GM19438 (cell line): ENCODE measurements at regions not wholly inside any gene's neighbourhood (a gene's known extent, or its start where the extent isn't known, plus 50 kb on each side); places are given as distances from the start of the nearest gene placed in this dataset.
"Not testable (repeated sequence)": the region's sequence is repeated elsewhere in the genome, so short reads cannot be mapped to it uniquely, and the experiment has no call there.

ENCODE experiments used
- ATAC-seq: cut with Tn5 transposase; IDR thresholded peaks from one replicate; pipeline ENCODE4 v1.9.1; 2021; ENCODE audit warnings: low read depth; ENCODE audit not compliant: unreplicated experiment

DNA sequence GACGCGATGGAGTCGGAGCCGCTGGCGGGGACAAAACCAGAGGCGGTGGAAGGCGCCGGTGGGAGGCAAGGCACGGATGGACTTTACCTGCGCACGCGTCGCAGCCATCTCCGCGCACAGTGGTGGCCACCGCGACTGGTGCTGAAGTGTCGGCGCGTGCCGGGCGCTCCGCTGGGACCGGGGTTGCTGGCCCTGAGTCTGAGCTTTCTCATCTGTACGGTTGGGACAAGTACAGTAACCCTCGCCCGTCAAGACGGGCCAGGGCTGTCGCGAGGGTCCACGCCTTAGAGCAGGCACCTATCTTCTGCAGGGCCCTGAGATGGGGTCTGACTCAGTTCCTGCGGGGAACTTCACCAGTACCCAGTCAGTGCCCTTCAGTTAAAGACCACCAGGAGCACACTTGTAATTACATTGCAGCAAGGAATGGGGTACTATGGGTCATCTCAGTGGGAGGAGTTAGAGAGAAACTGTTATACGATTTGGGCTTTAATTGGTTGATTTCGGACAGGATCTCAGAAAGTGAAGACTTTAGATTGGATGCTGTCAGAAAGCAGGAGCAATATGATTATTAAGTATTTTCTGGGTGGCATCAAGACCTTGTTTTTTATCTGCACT lies 385.6 kb downstream of the SPATA31A6 start:
- ATAC-seq = not testable (repeated sequence)

DNA sequence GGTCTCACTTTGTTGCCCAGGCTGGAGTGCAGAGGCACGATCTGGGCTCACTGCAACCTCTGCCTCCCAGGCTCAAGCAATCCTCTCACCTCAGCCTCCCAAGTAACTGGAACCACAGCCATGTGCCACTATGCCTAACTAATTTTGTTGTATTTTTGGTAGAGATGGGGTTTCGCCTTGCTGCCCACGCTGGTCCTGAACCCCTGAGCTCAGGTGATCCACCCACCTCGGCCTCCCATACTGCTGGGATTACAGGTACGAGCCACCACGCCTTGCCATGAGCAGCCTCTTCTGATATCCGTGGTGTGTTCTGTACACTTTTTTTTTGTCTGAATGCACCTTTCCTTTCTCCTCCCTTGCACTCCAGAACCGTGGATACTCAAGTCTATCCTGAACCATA lies 394.4 kb downstream of the SPATA31A6 start:
- not testable (repeated sequence) for ATAC-seq
